ENCODE measurements at regions not wholly inside any gene's neighbourhood (a gene's known extent, or its start where the extent isn't known, plus 50 kb on each side); places are given as distances from the start of the nearest gene placed in this dataset.
"Not testable (repeated sequence)": the region's sequence is repeated elsewhere in the genome, so short reads cannot be mapped to it uniquely, and the experiment has no call there.

DNA sequence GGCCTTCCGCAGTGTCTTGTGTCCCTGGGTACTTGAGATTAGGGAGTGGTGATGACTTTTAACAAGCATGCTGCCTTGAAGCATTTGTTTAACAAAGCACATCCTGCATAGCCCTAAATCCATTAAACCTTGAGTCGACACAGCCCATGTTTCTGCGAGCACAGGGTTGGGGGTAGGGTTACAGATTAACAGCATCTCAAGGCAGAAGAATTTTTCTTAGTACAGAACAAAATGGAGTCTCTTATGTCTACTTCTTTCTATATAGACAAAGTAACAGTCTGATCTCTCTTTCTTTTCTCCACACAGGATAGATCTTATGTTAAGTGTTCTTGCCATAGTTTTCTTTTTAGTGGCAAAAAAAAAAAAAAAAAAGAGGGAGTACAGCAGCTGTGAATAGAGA lies 70.2 kb upstream of the SNX9 start (continued):
- TF ChIP-seq CREB3 (tag; conservative IDR thresholded peaks at IDR 0.05; ENCODE audit: low read depth) (peak; percentile 86), ZNF41 (CRISPR knock-in tag; conservative IDR thresholded peaks at IDR 0.05) (0 out of 2 replicates have a peak, but pooled peaks have one; percentile 69), HDAC8 (tag; IDR thresholded peaks at IDR 0.05) (0 out of 2 replicates have a peak, but pooled peaks have one; percentile 57), NR4A1 (tag; IDR thresholded peaks at IDR 0.05) (peak; percentile 94), NR2C1 (tag; IDR thresholded peaks at IDR 0.05) (peak; percentile 69), ZNF644 (tag; IDR thresholded peaks at IDR 0.05; ENCODE audit: low read depth) (0 out of 2 replicates have a peak, but pooled peaks have one; percentile 60), ZNF239 (CRISPR knock-in tag; IDR thresholded peaks at IDR 0.05) (0 out of 2 replicates have a peak, but pooled peaks have one; percentile 13), MGA (IDR thresholded peaks at IDR 0.05) (peak; percentile 31; the same call in 1 of the 2 replicates)
- not testable (repeated sequence) for TF ChIP-seq NR4A1 (CRISPR knock-in tag; IDR thresholded peaks at IDR 0.05); NR2C1 (IDR thresholded peaks at IDR 0.05)
- TF ChIP-seq, protein P1, sequence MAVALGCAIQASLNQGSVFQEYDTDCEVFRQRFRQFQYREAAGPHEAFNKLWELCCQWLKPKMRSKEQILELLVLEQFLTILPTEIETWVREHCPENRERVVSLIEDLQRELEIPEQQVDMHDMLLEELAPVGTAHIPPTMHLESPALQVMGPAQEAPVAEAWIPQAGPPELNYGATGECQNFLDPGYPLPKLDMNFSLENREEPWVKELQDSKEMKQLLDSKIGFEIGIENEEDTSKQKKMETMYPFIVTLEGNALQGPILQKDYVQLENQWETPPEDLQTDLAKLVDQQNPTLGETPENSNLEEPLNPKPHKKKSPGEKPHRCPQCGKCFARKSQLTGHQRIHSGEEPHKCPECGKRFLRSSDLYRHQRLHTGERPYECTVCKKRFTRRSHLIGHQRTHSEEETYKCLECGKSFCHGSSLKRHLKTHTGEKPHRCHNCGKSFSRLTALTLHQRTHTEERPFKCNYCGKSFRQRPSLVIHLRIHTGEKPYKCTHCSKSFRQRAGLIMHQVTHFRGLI (CRISPR knock-in tag; IDR thresholded peaks at IDR 0.05): peak; percentile 47; the same call in 1 of the 2 replicates

Data from K562 (cell line).